GM23338 (cell line): ENCODE measurements at regions not wholly inside any gene's neighbourhood (a gene's known extent, or its start where the extent isn't known, plus 50 kb on each side); places are given as distances from the start of the nearest gene placed in this dataset.
A peak's percentile ranks its signal among the peaks of the same experiment; 100 is the strongest.

Source experiments
- ATAC-seq: fragments of 200-7000 bp; cut with Tn5 transposase; 3 replicates; pipeline ENCODE4 v1.9.1; 2020
- DNase-seq: peaks from one replicate; pipeline ENCODE4 v3.0.0-alpha.2; 2015; ENCODE audit warnings: low spot score
- H2AFZ ChIP-seq: fragments of 200-600 bp; sonication (generic); 2 replicates; pipeline ENCODE4 v1.8.0; 2016; ENCODE audit warnings: antibody characterized with exemption, mild to moderate bottlenecking, moderate library complexity
- H3F3A ChIP-seq: fragments of 200-600 bp; sonication (generic); replicated peaks from 2 replicates; pipeline ENCODE4 v1.8.0; 2017; ENCODE audit warnings: antibody characterized with exemption, mixed run types, low read depth
- H3K27ac ChIP-seq: fragments of 200-600 bp; sonication (generic); 2 replicates; pipeline ENCODE4 v1.6.1; 2016; ENCODE audit warnings: low read depth
- H3K27me3 ChIP-seq: fragments of 200-600 bp; sonication (generic); 2 replicates; pipeline ENCODE4 v1.8.0; 2016; ENCODE audit warnings: mild to moderate bottlenecking, mixed run types, moderate library complexity; ENCODE audit not compliant: insufficient read depth
- H3K36me3 ChIP-seq: fragments of 200-600 bp; sonication (generic); 2 replicates; pipeline ENCODE4 v1.8.0; 2016; ENCODE audit warnings: mild to moderate bottlenecking; ENCODE audit not compliant: insufficient read depth
- H3K4me1 ChIP-seq: fragments of 200-600 bp; sonication (generic); 2 replicates; pipeline ENCODE4 v1.8.0; 2016; ENCODE audit warnings: mild to moderate bottlenecking, moderate library complexity; ENCODE audit not compliant: insufficient read depth
- H3K4me2 ChIP-seq: fragments of 200-600 bp; sonication (generic); 2 replicates; pipeline ENCODE4 v1.7.1; 2017; ENCODE audit warnings: mixed run types
- H3K4me3 ChIP-seq: fragments of 200-600 bp; sonication (generic); 2 replicates; pipeline ENCODE4 v1.6.1; 2016; ENCODE audit warnings: mixed run types
- H3K79me2 ChIP-seq: fragments of 200-600 bp; sonication (generic); replicated peaks from 2 replicates; pipeline ENCODE4 v1.8.0; 2017; ENCODE audit warnings: mild to moderate bottlenecking; ENCODE audit not compliant: insufficient read depth
- H3K9me2 ChIP-seq: fragments of 200-600 bp; sonication (generic); 2 replicates; pipeline ENCODE4 v1.8.0; 2017; ENCODE audit not compliant: insufficient read depth
- H4K20me1 ChIP-seq: fragments of 200-600 bp; sonication (generic); replicated peaks from 2 replicates; pipeline ENCODE4 v1.8.0; 2017; ENCODE audit warnings: mild to moderate bottlenecking; ENCODE audit not compliant: insufficient read depth
- H3K27ac Mint-ChIP-seq: 2 replicates; pipeline ENCODE4 v1.8.0; 2020; ENCODE audit warnings: inconsistent platforms, mild to moderate bottlenecking, moderate library complexity, mixed read lengths
- H3K27me3 Mint-ChIP-seq: 3 replicates; pipeline ENCODE4 v1.8.0; 2022; ENCODE audit warnings: low read depth, mild to moderate bottlenecking, moderate library complexity, mixed read lengths, inconsistent platforms; ENCODE audit not compliant: insufficient read depth, poor library complexity
- H3K36me3 Mint-ChIP-seq: 3 replicates; pipeline ENCODE4 v1.8.0; 2021; ENCODE audit warnings: low read depth, mild to moderate bottlenecking, inconsistent platforms, moderate library complexity, mixed read lengths
- H3K4me1 Mint-ChIP-seq: 3 replicates; pipeline ENCODE4 v1.8.0; 2020; ENCODE audit warnings: mild to moderate bottlenecking, inconsistent platforms, mixed read lengths
- H3K4me3 Mint-ChIP-seq: 3 replicates; pipeline ENCODE4 v1.8.0; 2021; ENCODE audit warnings: moderate library complexity, mild to moderate bottlenecking, inconsistent platforms, mixed read lengths
- H3K9me3 Mint-ChIP-seq: 3 replicates; pipeline ENCODE4 v1.8.0; 2020; ENCODE audit warnings: moderate library complexity, mild to moderate bottlenecking, inconsistent platforms, mixed read lengths
- CREB1 ChIP-seq: fragments of 250-450 bp; sonication (Bioruptor Pico); IDR thresholded peaks from 2 replicates; pipeline ENCODE4 v1.5.0; 2020; ENCODE audit warnings: low read depth, mild to moderate bottlenecking, moderate library complexity
- EZH2 ChIP-seq: fragments of 200-600 bp; sonication (generic); IDR thresholded peaks from one replicate; pipeline ENCODE4 v1.8.0; 2017; ENCODE audit warnings: antibody characterized with exemption, mild to moderate bottlenecking, low read depth; ENCODE audit not compliant: unreplicated experiment
- EZH2phosphoT487 ChIP-seq: fragments of 200-600 bp; sonication (generic); IDR thresholded peaks from one replicate; pipeline ENCODE4 v1.8.1; 2018; ENCODE audit warnings: antibody characterized with exemption; ENCODE audit not compliant: unreplicated experiment
- JUNB ChIP-seq: IDR thresholded peaks from one replicate; pipeline ENCODE4 v1.6.1; 2016; ENCODE audit warnings: antibody characterized with exemption; ENCODE audit not compliant: unreplicated experiment
- NANOG ChIP-seq: IDR thresholded peaks from 2 replicates; pipeline ENCODE4 v1.6.1; 2016; ENCODE audit warnings: antibody characterized with exemption, borderline replicate concordance
- POLR2AphosphoS5 ChIP-seq: IDR thresholded peaks from 2 replicates; pipeline ENCODE4 v1.6.1; 2016; ENCODE audit warnings: antibody characterized with exemption, low read depth
- STAT1 ChIP-seq: IDR thresholded peaks from one replicate; pipeline ENCODE4 v1.6.1; 2016; ENCODE audit warnings: antibody characterized with exemption; ENCODE audit not compliant: unreplicated experiment
- ZNF114 ChIP-seq: fragments of 250-450 bp; sonication (Bioruptor Pico); IDR thresholded peaks from 2 replicates; pipeline ENCODE4 v1.5.0; 2020; ENCODE audit warnings: mild to moderate bottlenecking, moderate library complexity
- ZNF331 ChIP-seq: fragments of 250-450 bp; sonication (Bioruptor Pico); IDR thresholded peaks from 2 replicates; pipeline ENCODE4 v1.5.0; 2020; ENCODE audit warnings: low read depth, mild to moderate bottlenecking, moderate library complexity
- TF ChIP-seq, protein P1 (sequence below): IDR thresholded peaks from 2 replicates; pipeline ENCODE4 v1.6.1; 2016; ENCODE audit warnings: antibody characterized with exemption
- TF ChIP-seq, protein P2 (sequence below): fragments of 250-450 bp; sonication (Bioruptor Pico); IDR thresholded peaks from 2 replicates; pipeline ENCODE4 v1.5.0; 2020; ENCODE audit warnings: mild to moderate bottlenecking, moderate library complexity
- TF ChIP-seq, protein P3 (sequence below): IDR thresholded peaks from one replicate; pipeline ENCODE4 v1.6.1; 2018; ENCODE audit warnings: antibody characterized with exemption; ENCODE audit not compliant: unreplicated experiment
- TF ChIP-seq, protein P4 (sequence below), 2 experiments: fragments of 200-600 bp in 1 of 2; sonication (generic) in 1 of 2; conservative IDR thresholded peaks; 2 replicates each; pipeline versions ENCODE4 v1.5.1 to v1.6.1; 2016 to 2017; ENCODE audit warnings: antibody characterized with exemption in 2 of 2, low read depth in 2 of 2, mild to moderate bottlenecking in 2 of 2, moderate library complexity in 1 of 2

DNA sequence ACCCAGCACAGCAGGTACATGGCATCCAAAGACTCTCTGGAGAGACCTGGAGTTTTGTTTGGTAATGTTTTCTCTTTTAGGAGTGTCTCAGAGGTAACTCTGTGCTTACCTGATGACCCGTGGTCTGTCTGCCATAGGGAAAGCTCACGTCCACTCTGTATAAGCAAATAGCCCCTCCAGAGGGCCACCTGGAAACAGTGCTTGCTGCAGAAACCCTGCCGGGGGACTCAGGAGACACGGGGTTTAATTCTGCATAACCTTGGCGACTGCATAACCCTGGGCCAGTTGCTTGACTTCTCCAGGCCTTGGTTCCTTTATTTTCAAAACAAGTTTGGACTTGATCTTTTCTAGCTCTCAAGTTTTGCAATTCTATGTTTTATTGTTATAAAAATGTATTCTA, 187.2 kb upstream of the SOX1 start:
- DNase-seq (no peak), ATAC-seq (peak; percentile 52)
- no peaks in the 10 kb centered on the region for H3K27me3 ChIP-seq
- H3K4me1 ChIP-seq: peaks cover 5% of the 10 kb centered on the region; the same call in 1 of the 2 replicates
- Mint-ChIP-seq H3K36me3 (no peaks in the 10 kb centered on the region), H3K27me3 (peaks cover 5% of the 10 kb centered on the region), H3K4me3 (no peak overlapping the region), H3K4me1 (peaks cover 6% of the 10 kb centered on the region), H3K9me3 (no peaks in the 10 kb centered on the region), H3K27ac (no peak overlapping the region)
- no peaks in the 10 kb centered on the region for H3K79me2 ChIP-seq
- no peaks in the 10 kb centered on the region for H3F3A ChIP-seq
- TF ChIP-seq EZH2phosphoT487 (no peak), NANOG (no peak), ZNF114 (no peak), POLR2AphosphoS5 (no peak), STAT1 (no peak), JUNB (no peak), CREB1 (CRISPR knock-in tag) (no peak), ZNF331 (CRISPR knock-in tag) (no peak), EZH2 (no peak)
- TF ChIP-seq, protein P1, sequence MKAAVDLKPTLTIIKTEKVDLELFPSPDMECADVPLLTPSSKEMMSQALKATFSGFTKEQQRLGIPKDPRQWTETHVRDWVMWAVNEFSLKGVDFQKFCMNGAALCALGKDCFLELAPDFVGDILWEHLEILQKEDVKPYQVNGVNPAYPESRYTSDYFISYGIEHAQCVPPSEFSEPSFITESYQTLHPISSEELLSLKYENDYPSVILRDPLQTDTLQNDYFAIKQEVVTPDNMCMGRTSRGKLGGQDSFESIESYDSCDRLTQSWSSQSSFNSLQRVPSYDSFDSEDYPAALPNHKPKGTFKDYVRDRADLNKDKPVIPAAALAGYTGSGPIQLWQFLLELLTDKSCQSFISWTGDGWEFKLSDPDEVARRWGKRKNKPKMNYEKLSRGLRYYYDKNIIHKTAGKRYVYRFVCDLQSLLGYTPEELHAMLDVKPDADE: no peak
- TF ChIP-seq, protein P2, sequence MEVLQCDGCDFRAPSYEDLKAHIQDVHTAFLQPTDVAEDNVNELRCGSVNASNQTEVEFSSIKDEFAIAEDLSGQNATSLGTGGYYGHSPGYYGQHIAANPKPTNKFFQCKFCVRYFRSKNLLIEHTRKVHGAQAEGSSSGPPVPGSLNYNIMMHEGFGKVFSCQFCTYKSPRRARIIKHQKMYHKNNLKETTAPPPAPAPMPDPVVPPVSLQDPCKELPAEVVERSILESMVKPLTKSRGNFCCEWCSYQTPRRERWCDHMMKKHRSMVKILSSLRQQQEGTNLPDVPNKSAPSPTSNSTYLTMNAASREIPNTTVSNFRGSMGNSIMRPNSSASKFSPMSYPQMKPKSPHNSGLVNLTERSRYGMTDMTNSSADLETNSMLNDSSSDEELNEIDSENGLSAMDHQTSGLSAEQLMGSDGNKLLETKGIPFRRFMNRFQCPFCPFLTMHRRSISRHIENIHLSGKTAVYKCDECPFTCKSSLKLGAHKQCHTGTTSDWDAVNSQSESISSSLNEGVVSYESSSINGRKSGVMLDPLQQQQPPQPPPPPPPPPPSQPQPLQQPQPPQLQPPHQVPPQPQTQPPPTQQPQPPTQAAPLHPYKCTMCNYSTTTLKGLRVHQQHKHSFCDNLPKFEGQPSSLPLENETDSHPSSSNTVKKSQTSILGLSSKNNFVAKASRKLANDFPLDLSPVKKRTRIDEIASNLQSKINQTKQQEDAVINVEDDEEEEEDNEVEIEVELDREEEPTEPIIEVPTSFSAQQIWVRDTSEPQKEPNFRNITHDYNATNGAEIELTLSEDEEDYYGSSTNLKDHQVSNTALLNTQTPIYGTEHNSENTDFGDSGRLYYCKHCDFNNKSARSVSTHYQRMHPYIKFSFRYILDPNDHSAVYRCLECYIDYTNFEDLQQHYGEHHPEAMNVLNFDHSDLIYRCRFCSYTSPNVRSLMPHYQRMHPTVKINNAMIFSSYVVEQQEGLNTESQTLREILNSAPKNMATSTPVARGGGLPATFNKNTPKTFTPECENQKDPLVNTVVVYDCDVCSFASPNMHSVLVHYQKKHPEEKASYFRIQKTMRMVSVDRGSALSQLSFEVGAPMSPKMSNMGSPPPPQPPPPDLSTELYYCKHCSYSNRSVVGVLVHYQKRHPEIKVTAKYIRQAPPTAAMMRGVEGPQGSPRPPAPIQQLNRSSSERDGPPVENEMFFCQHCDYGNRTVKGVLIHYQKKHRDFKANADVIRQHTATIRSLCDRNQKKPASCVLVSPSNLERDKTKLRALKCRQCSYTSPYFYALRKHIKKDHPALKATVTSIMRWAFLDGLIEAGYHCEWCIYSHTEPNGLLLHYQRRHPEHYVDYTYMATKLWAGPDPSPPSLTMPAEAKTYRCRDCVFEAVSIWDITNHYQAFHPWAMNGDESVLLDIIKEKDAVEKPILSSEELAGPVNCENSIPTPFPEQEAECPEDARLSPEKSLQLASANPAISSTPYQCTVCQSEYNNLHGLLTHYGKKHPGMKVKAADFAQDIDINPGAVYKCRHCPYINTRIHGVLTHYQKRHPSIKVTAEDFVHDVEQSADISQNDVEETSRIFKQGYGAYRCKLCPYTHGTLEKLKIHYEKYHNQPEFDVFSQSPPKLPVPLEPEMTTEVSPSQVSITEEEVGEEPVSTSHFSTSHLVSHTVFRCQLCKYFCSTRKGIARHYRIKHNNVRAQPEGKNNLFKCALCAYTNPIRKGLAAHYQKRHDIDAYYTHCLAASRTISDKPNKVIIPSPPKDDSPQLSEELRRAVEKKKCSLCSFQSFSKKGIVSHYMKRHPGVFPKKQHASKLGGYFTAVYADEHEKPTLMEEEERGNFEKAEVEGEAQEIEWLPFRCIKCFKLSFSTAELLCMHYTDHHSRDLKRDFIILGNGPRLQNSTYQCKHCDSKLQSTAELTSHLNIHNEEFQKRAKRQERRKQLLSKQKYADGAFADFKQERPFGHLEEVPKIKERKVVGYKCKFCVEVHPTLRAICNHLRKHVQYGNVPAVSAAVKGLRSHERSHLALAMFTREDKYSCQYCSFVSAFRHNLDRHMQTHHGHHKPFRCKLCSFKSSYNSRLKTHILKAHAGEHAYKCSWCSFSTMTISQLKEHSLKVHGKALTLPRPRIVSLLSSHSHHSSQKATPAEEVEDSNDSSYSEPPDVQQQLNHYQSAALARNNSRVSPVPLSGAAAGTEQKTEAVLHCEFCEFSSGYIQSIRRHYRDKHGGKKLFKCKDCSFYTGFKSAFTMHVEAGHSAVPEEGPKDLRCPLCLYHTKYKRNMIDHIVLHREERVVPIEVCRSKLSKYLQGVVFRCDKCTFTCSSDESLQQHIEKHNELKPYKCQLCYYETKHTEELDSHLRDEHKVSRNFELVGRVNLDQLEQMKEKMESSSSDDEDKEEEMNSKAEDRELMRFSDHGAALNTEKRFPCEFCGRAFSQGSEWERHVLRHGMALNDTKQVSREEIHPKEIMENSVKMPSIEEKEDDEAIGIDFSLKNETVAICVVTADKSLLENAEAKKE (CRISPR knock-in tag): no peak
- TF ChIP-seq, protein P3, sequence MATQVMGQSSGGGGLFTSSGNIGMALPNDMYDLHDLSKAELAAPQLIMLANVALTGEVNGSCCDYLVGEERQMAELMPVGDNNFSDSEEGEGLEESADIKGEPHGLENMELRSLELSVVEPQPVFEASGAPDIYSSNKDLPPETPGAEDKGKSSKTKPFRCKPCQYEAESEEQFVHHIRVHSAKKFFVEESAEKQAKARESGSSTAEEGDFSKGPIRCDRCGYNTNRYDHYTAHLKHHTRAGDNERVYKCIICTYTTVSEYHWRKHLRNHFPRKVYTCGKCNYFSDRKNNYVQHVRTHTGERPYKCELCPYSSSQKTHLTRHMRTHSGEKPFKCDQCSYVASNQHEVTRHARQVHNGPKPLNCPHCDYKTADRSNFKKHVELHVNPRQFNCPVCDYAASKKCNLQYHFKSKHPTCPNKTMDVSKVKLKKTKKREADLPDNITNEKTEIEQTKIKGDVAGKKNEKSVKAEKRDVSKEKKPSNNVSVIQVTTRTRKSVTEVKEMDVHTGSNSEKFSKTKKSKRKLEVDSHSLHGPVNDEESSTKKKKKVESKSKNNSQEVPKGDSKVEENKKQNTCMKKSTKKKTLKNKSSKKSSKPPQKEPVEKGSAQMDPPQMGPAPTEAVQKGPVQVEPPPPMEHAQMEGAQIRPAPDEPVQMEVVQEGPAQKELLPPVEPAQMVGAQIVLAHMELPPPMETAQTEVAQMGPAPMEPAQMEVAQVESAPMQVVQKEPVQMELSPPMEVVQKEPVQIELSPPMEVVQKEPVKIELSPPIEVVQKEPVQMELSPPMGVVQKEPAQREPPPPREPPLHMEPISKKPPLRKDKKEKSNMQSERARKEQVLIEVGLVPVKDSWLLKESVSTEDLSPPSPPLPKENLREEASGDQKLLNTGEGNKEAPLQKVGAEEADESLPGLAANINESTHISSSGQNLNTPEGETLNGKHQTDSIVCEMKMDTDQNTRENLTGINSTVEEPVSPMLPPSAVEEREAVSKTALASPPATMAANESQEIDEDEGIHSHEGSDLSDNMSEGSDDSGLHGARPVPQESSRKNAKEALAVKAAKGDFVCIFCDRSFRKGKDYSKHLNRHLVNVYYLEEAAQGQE: no peak
- TF ChIP-seq, protein P4, sequence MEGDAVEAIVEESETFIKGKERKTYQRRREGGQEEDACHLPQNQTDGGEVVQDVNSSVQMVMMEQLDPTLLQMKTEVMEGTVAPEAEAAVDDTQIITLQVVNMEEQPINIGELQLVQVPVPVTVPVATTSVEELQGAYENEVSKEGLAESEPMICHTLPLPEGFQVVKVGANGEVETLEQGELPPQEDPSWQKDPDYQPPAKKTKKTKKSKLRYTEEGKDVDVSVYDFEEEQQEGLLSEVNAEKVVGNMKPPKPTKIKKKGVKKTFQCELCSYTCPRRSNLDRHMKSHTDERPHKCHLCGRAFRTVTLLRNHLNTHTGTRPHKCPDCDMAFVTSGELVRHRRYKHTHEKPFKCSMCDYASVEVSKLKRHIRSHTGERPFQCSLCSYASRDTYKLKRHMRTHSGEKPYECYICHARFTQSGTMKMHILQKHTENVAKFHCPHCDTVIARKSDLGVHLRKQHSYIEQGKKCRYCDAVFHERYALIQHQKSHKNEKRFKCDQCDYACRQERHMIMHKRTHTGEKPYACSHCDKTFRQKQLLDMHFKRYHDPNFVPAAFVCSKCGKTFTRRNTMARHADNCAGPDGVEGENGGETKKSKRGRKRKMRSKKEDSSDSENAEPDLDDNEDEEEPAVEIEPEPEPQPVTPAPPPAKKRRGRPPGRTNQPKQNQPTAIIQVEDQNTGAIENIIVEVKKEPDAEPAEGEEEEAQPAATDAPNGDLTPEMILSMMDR (conservative IDR thresholded peaks at IDR 0.05; ENCODE audit: low read depth in 2 of 2): no peak
- H3K27ac ChIP-seq: no peak overlapping the region
- H3K9me2 ChIP-seq: no peaks in the 10 kb centered on the region
- no peak overlapping the region for H3K4me3 ChIP-seq
- H3K4me2 ChIP-seq: no peak overlapping the region
- no peaks in the 10 kb centered on the region for H4K20me1 ChIP-seq
- no peaks in the 10 kb centered on the region for H3K36me3 ChIP-seq
- H2AFZ ChIP-seq: 0 out of 2 replicates have a peak overlapping the region, but pooled peaks have one; percentile 40
